ENCODE measurements at regions not wholly inside any gene's neighbourhood (a gene's known extent, or its start where the extent isn't known, plus 50 kb on each side); places are given as distances from the start of the nearest gene placed in this dataset.

GRCh38 chr2:138298900-138299299 lies 202.7 kb upstream of the SPOPL start:
- Histone ChIP-seq H3K27ac (ENCODE audit: low read depth) (no peak overlapping the region), H3K9me2 (ENCODE audit: insufficient read depth) (no peaks in the 10 kb centered on the region), H2AFZ (no peak overlapping the region), H3K27me3 (ENCODE audit: insufficient read depth) (no peaks in the 10 kb centered on the region), H3K4me3 (no peak overlapping the region), H3K4me1 (ENCODE audit: insufficient read depth) (no peaks in the 10 kb centered on the region), H4K20me1 (replicated peaks; ENCODE audit: insufficient read depth) (no peaks in the 10 kb centered on the region), H3K79me2 (replicated peaks; ENCODE audit: insufficient read depth) (no peaks in the 10 kb centered on the region), H3K36me3 (ENCODE audit: insufficient read depth) (no peaks in the 10 kb centered on the region), H3K4me2 (no peak overlapping the region), H3F3A (replicated peaks; ENCODE audit: low read depth) (no peaks in the 10 kb centered on the region)
- Mint-ChIP-seq H3K36me3 (ENCODE audit: low read depth) (no peaks in the 10 kb centered on the region), H3K27ac (no peak overlapping the region), H3K4me3 (no peak overlapping the region), H3K27me3 (ENCODE audit: insufficient read depth, low read depth, poor library complexity) (no peaks in the 10 kb centered on the region), H3K4me1 (peaks cover 2% of the 10 kb centered on the region; the same call in 1 of the 3 replicates), H3K9me3 (no peaks in the 10 kb centered on the region)
- no peak for ATAC-seq
- TF ChIP-seq ZNF114 (CRISPR knock-in tag; IDR thresholded peaks at IDR 0.05) (no peak), JUNB (IDR thresholded peaks at IDR 0.05; ENCODE audit: unreplicated experiment) (no peak), ZNF331 (CRISPR knock-in tag; IDR thresholded peaks at IDR 0.05; ENCODE audit: low read depth) (no peak), ETS1 (IDR thresholded peaks at IDR 0.05) (no peak)
- DNase-seq (ENCODE audit: low spot score), result no peak

DNA sequence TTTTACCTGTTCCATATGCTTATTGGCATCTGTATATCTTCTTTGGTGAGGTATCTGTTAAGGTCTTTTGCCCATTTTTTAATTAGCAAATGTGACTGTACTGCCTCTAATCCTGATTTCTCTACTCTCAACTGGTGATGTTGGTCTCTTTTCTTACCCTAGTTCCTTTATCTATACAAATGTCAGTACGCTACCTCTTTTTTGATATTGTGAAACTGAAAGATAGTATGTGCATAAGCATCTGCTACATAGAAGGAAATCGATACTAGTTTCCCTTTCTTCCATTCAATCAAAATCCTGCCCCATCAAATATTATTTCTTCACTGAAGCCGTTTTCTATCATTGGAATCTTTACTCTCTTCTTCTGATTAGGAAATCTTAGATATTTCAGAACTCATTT lies 194.9 kb upstream of the SPOPL start:
- no peak overlapping the region for H3K27ac Mint-ChIP-seq
- H3K27me3 Mint-ChIP-seq (ENCODE audit: insufficient read depth, low read depth, poor library complexity), result no peaks in the 10 kb centered on the region
- H4K20me1 ChIP-seq (replicated peaks; ENCODE audit: insufficient read depth), result no peaks in the 10 kb centered on the region
- H3K4me1 Mint-ChIP-seq, result peaks cover 2% of the 10 kb centered on the region; the same call in 1 of the 3 replicates
- H3K9me2 ChIP-seq (ENCODE audit: insufficient read depth), result no peaks in the 10 kb centered on the region
- no peaks in the 10 kb centered on the region for H3K9me3 Mint-ChIP-seq
- H3K27ac ChIP-seq (ENCODE audit: low read depth), result no peak overlapping the region
- no peak for ATAC-seq
- no peaks in the 10 kb centered on the region for H3K79me2 ChIP-seq (replicated peaks; ENCODE audit: insufficient read depth)
- TF ChIP-seq POLR2AphosphoS5 (IDR thresholded peaks at IDR 0.05; ENCODE audit: low read depth), result no peak
- DNase-seq (ENCODE audit: low spot score), result no peak
- H3K4me3 ChIP-seq, result no peak overlapping the region
- H3K27me3 ChIP-seq (ENCODE audit: insufficient read depth), result no peaks in the 10 kb centered on the region
- no peaks in the 10 kb centered on the region for H3K36me3 Mint-ChIP-seq (ENCODE audit: low read depth)
- no peaks in the 10 kb centered on the region for H3K4me1 ChIP-seq (ENCODE audit: insufficient read depth)
- H3F3A ChIP-seq (replicated peaks; ENCODE audit: low read depth), result no peaks in the 10 kb centered on the region
- H3K36me3 ChIP-seq (ENCODE audit: insufficient read depth), result no peaks in the 10 kb centered on the region
- H3K4me3 Mint-ChIP-seq, result no peak overlapping the region
- no peak overlapping the region for H2AFZ ChIP-seq
- H3K4me2 ChIP-seq, result no peak overlapping the region

- H3K4me2 ChIP-seq, result no peak overlapping the region
- H3K27me3 ChIP-seq (ENCODE audit: insufficient read depth), result no peaks in the 10 kb centered on the region
- peaks cover 2% of the 10 kb centered on the region; the same call in 1 of the 3 replicates for H3K4me1 Mint-ChIP-seq
- H2AFZ ChIP-seq, result no peak overlapping the region
- no peaks in the 10 kb centered on the region for H3K36me3 ChIP-seq (ENCODE audit: insufficient read depth)
- no peaks in the 10 kb centered on the region for H3K9me3 Mint-ChIP-seq
- ATAC-seq, result no peak
- no peak for DNase-seq (ENCODE audit: low spot score)
- no peaks in the 10 kb centered on the region for H4K20me1 ChIP-seq (replicated peaks; ENCODE audit: insufficient read depth)
- H3K4me3 ChIP-seq, result no peak overlapping the region
- no peak overlapping the region for H3K4me3 Mint-ChIP-seq
- no peak overlapping the region for H3K27ac Mint-ChIP-seq
- no peaks in the 10 kb centered on the region for H3K4me1 ChIP-seq (ENCODE audit: insufficient read depth)
- H3K9me2 ChIP-seq (ENCODE audit: insufficient read depth), result no peaks in the 10 kb centered on the region
- no peaks in the 10 kb centered on the region for H3F3A ChIP-seq (replicated peaks; ENCODE audit: low read depth)
- TF ChIP-seq, protein P1, sequence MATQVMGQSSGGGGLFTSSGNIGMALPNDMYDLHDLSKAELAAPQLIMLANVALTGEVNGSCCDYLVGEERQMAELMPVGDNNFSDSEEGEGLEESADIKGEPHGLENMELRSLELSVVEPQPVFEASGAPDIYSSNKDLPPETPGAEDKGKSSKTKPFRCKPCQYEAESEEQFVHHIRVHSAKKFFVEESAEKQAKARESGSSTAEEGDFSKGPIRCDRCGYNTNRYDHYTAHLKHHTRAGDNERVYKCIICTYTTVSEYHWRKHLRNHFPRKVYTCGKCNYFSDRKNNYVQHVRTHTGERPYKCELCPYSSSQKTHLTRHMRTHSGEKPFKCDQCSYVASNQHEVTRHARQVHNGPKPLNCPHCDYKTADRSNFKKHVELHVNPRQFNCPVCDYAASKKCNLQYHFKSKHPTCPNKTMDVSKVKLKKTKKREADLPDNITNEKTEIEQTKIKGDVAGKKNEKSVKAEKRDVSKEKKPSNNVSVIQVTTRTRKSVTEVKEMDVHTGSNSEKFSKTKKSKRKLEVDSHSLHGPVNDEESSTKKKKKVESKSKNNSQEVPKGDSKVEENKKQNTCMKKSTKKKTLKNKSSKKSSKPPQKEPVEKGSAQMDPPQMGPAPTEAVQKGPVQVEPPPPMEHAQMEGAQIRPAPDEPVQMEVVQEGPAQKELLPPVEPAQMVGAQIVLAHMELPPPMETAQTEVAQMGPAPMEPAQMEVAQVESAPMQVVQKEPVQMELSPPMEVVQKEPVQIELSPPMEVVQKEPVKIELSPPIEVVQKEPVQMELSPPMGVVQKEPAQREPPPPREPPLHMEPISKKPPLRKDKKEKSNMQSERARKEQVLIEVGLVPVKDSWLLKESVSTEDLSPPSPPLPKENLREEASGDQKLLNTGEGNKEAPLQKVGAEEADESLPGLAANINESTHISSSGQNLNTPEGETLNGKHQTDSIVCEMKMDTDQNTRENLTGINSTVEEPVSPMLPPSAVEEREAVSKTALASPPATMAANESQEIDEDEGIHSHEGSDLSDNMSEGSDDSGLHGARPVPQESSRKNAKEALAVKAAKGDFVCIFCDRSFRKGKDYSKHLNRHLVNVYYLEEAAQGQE (IDR thresholded peaks at IDR 0.05; ENCODE audit: unreplicated experiment), result no peak
- H3K79me2 ChIP-seq (replicated peaks; ENCODE audit: insufficient read depth), result no peaks in the 10 kb centered on the region
- H3K27ac ChIP-seq (ENCODE audit: low read depth), result no peak overlapping the region
- H3K36me3 Mint-ChIP-seq (ENCODE audit: low read depth), result no peaks in the 10 kb centered on the region
- H3K27me3 Mint-ChIP-seq (ENCODE audit: insufficient read depth, low read depth, poor library complexity), result no peaks in the 10 kb centered on the region
These were observed 194.5 kb upstream of the SPOPL start for GRCh38 chr2:138307099-138307498.

All from GM23338 (cell line).